Astrocyte (in vitro differentiated cells and primary cell): ENCODE measurements at regions not wholly inside any gene's neighbourhood (a gene's known extent, or its start where the extent isn't known, plus 50 kb on each side); places are given as distances from the start of the nearest gene placed in this dataset.

Experiments used
- CTCF ChIP-seq: IDR thresholded peaks from 2 replicates; pipeline ENCODE4 v1.5.1; 2011; ENCODE audit warnings: low read depth, mild to moderate bottlenecking, inconsistent platforms, low read length, moderate library complexity; ENCODE audit not compliant: insufficient read depth
- EZH2 ChIP-seq: IDR thresholded peaks from 2 replicates; pipeline ENCODE4 v1.6.1; 2012; ENCODE audit warnings: mild to moderate bottlenecking, low read length, inconsistent platforms; ENCODE audit not compliant: insufficient read depth

GRCh38 chr3:61407397-61407796 lies 154.0 kb upstream of the PTPRG start:
- TF ChIP-seq EZH2 (no peak), CTCF (no peak)
